22Rv1 (cell line): ENCODE measurements at regions not wholly inside any gene's neighbourhood (a gene's known extent, or its start where the extent isn't known, plus 50 kb on each side); places are given as distances from the start of the nearest gene placed in this dataset.

Experiments
- CTCF ChIP-seq: fragments of 450-650 bp; IDR thresholded peaks from 2 replicates; pipeline ENCODE4 v1.5.1; 2017; ENCODE audit warnings: mild to moderate bottlenecking
- ZFX ChIP-seq: fragments of 450-650 bp; IDR thresholded peaks from 2 replicates; pipeline ENCODE4 v1.6.1; 2017; ENCODE audit warnings: antibody characterized with exemption, borderline replicate concordance

DNA sequence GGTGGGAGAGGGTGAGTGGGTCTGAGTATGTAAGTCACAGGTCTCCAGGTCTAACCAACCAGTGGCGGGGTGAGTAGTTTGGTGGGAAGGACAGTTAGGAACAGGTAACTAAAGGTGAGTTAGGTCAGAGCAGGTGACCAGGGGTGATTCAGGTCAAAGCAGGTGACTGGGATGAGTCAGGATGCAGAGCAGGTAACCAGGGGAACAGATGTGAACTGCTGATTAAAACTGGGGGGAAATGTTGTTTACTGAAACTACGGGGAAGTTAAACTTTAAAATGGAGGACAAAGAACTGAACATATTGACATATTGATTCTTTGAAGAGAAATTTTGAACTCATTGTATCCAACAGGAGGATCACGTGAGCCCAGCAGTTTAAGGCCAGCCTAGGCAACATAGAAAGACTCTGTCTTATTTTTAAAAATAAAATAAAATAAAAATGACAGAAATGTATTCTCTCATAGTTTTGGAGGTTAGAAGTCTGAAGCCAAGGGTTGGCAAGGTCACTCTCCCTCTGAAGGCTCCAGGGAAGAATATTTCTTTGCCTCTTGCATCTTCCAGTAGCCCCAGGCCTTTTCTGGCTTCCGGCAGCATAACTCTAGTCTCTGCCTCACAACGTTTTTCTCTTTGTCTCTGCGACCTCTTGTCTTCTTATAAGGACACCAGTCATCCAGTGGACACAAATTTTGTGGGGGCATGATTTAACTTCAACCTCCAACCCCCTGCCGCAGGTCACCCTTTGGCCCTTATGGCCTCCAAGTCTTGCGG is 64.3 kb upstream of the TINAGL1 start:
- TF ChIP-seq CTCF, result no peak
- no peak for TF ChIP-seq ZFX
